ENCODE measurements at regions not wholly inside any gene's neighbourhood (a gene's known extent, or its start where the extent isn't known, plus 50 kb on each side); places are given as distances from the start of the nearest gene placed in this dataset.

DNA sequence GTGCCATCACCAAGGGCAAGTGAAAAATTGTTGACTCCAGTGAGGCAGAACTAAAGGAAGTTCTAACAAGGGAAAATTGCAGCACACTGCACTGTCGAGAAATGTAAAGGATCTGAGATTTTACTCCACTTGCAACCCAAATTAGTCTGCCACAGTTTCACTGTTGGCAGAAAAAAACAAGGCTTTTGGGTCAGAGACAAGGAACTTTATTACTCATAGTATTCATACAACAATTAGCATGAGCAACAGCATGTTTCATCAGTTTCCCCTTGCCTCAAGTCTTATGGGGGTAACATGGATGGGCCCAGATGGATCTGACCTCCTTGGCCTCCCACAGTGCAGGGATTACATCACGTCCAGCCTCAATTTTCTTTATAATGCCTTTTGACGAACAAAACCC, 125.3 kb downstream of the LTN1 start:
- H3K4me1 ChIP-seq (ENCODE audit: insufficient read depth, low read length) = peaks cover 10% of the 10 kb centered on the region

DNA sequence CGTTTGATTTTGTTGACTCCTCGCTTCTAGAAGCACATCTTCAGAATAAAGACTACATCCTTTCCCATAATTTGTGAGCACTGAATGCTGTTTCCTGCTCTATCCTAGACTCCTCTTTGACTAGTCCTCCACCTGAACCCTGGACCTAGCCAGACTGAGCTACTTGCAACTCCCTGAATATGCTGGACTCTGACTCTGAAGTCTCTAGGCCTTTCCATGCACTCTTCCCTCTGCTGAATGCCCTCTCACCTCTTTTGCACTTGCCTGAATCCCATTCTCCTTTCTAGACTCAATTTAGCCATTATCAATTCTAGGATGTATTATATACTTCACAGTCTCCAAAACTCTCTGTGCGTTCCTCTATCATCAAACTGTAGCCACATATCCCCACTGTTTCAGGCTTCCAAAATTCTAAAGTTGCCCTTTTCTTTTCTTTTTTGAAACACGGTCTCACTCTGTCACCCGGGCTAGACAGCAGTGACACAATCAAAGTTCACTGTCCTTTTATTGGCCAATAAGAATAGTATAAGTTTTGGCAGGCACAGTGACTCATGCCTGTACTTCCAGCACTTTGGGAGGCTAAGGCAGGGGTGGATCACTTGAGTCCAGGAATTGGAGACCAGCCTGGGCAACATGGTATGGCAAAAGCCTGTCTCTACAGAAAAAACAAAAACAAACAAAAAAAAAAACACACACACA, 127.0 kb downstream of the LTN1 start:
- Histone ChIP-seq H3K4me1 (ENCODE audit: insufficient read depth, low read length) (peaks cover 5% of the 10 kb centered on the region), H3K4me2 (ENCODE audit: insufficient read depth, low read length) (no peak overlapping the region), H2AFZ (ENCODE audit: low read length) (no peak overlapping the region), H3K36me3 (ENCODE audit: insufficient read depth, low read length) (no peaks in the 10 kb centered on the region), H4K20me1 (ENCODE audit: insufficient read depth, low read length) (no peaks in the 10 kb centered on the region), H3K27ac (ENCODE audit: low read depth, low read length) (no peak overlapping the region), H3K4me3 (ENCODE audit: insufficient read depth, low read length) (no peak overlapping the region), H3K79me2 (ENCODE audit: insufficient read depth, low read length) (no peaks in the 10 kb centered on the region), H3K9me3 (ENCODE audit: low read depth, low read length) (no peaks in the 10 kb centered on the region), H3K27me3 (ENCODE audit: insufficient read depth, low read length) (no peaks in the 10 kb centered on the region)
- no peak for DNase-seq (ENCODE audit: insufficient read length, low spot score, missing footprints)
- TF ChIP-seq, protein P1, sequence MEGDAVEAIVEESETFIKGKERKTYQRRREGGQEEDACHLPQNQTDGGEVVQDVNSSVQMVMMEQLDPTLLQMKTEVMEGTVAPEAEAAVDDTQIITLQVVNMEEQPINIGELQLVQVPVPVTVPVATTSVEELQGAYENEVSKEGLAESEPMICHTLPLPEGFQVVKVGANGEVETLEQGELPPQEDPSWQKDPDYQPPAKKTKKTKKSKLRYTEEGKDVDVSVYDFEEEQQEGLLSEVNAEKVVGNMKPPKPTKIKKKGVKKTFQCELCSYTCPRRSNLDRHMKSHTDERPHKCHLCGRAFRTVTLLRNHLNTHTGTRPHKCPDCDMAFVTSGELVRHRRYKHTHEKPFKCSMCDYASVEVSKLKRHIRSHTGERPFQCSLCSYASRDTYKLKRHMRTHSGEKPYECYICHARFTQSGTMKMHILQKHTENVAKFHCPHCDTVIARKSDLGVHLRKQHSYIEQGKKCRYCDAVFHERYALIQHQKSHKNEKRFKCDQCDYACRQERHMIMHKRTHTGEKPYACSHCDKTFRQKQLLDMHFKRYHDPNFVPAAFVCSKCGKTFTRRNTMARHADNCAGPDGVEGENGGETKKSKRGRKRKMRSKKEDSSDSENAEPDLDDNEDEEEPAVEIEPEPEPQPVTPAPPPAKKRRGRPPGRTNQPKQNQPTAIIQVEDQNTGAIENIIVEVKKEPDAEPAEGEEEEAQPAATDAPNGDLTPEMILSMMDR (IDR thresholded peaks at IDR 0.05; ENCODE audit: extremely low read depth, low read depth, low read length) = no peak

More for the DNA sequence above, 125.3 kb downstream of the LTN1 start:
- no peak overlapping the region for H3K4me2 ChIP-seq (ENCODE audit: insufficient read depth, low read length)
- TF ChIP-seq, protein P1 (IDR thresholded peaks at IDR 0.05; ENCODE audit: extremely low read depth, low read depth, low read length) = no peak
- H4K20me1 ChIP-seq (ENCODE audit: insufficient read depth, low read length) = no peaks in the 10 kb centered on the region
- H3K36me3 ChIP-seq (ENCODE audit: insufficient read depth, low read length) = no peaks in the 10 kb centered on the region
- DNase-seq (ENCODE audit: insufficient read length, low spot score, missing footprints) = peak; percentile 65
- H3K9me3 ChIP-seq (ENCODE audit: low read depth, low read length) = no peaks in the 10 kb centered on the region
- H2AFZ ChIP-seq (ENCODE audit: low read length) = peak overlapping the region; percentile 39
- H3K79me2 ChIP-seq (ENCODE audit: insufficient read depth, low read length) = no peaks in the 10 kb centered on the region
- H3K4me3 ChIP-seq (ENCODE audit: insufficient read depth, low read length) = no peak overlapping the region
- no peak overlapping the region for H3K27ac ChIP-seq (ENCODE audit: low read depth, low read length)
- no peaks in the 10 kb centered on the region for H3K27me3 ChIP-seq (ENCODE audit: insufficient read depth, low read length)

DNA sequence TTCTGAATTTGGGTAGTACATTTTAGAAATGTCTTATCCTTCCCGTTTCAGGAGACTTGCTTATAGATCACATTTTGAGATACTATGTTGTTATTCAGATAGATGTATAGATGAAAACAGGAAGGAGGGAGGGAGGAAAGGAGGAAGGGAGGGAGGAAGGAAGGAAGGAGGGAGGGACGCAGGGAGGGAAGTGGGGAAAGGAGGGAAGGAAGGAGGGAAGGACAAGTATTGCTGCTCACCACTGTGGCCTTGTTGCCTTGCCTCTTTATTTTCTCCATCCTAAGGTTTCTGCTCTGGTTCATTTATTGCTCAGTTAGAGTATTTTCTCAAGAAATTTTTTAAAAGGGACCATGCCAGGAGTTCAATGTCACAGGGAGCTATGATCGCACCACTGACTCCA, 134.3 kb downstream of the LTN1 start:
- TF ChIP-seq, protein P1 (IDR thresholded peaks at IDR 0.05; ENCODE audit: extremely low read depth, low read depth, low read length) = no peak
- Histone ChIP-seq H3K79me2 (ENCODE audit: insufficient read depth, low read length) (no peaks in the 10 kb centered on the region), H3K27me3 (ENCODE audit: insufficient read depth, low read length) (no peaks in the 10 kb centered on the region)

DNA sequence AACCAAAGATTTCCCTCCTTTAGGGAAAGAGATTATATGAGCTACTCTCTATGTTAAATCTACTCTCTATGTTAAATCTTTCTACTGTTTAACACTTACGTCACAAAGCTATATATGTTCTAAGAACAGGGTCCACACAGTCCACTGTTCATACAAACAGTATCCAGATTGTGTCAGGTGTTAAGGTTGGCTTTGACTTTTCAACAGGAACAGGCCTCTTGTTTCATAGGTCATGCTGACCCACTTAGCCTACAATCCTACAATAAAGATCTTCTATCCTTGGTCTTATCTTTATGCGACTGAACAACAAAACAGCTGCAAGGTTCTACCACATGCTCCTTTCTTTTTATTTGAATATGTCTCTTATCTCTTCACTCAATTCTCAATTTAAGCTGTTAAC, 134.9 kb downstream of the LTN1 start:
- no peak overlapping the region for H3K4me2 ChIP-seq (ENCODE audit: insufficient read depth, low read length)
- no peaks in the 10 kb centered on the region for H4K20me1 ChIP-seq (ENCODE audit: insufficient read depth, low read length)
- H3K4me1 ChIP-seq (ENCODE audit: insufficient read depth, low read length) = no peaks in the 10 kb centered on the region
- no peak overlapping the region for H3K4me3 ChIP-seq (ENCODE audit: insufficient read depth, low read length)
- no peak overlapping the region for H3K27ac ChIP-seq (ENCODE audit: low read depth, low read length)
- H3K79me2 ChIP-seq (ENCODE audit: insufficient read depth, low read length) = no peaks in the 10 kb centered on the region
- H2AFZ ChIP-seq (ENCODE audit: low read length) = no peak overlapping the region
- H3K27me3 ChIP-seq (ENCODE audit: insufficient read depth, low read length) = no peaks in the 10 kb centered on the region
- no peaks in the 10 kb centered on the region for H3K36me3 ChIP-seq (ENCODE audit: insufficient read depth, low read length)
- TF ChIP-seq, protein P1 (IDR thresholded peaks at IDR 0.05; ENCODE audit: extremely low read depth, low read depth, low read length) = no peak
- no peak for DNase-seq (ENCODE audit: insufficient read length, low spot score, missing footprints)
- H3K9me3 ChIP-seq (ENCODE audit: low read depth, low read length) = no peaks in the 10 kb centered on the region

More for the DNA sequence above, 134.3 kb downstream of the LTN1 start:
- Histone ChIP-seq H2AFZ (ENCODE audit: low read length) (no peak overlapping the region), H3K9me3 (ENCODE audit: low read depth, low read length) (no peaks in the 10 kb centered on the region), H3K36me3 (ENCODE audit: insufficient read depth, low read length) (no peaks in the 10 kb centered on the region), H4K20me1 (ENCODE audit: insufficient read depth, low read length) (no peaks in the 10 kb centered on the region), H3K4me1 (ENCODE audit: insufficient read depth, low read length) (no peaks in the 10 kb centered on the region), H3K4me2 (ENCODE audit: insufficient read depth, low read length) (no peak overlapping the region), H3K4me3 (ENCODE audit: insufficient read depth, low read length) (no peak overlapping the region), H3K27ac (ENCODE audit: low read depth, low read length) (no peak overlapping the region)
- no peak for DNase-seq (ENCODE audit: insufficient read length, low spot score, missing footprints)

All from osteoblast (primary cell).